ENCODE measurements at regions not wholly inside any gene's neighbourhood (a gene's known extent, or its start where the extent isn't known, plus 50 kb on each side); places are given as distances from the start of the nearest gene placed in this dataset.

- WGBS, 2 donors (ENCODE audit: low coverage in 1 of 2) = 89 to 92% methylated on average over 2 of the region's 2 CpGs
- TF ChIP-seq CTCF (IDR thresholded peaks at IDR 0.05) (no peak), POLR2A (IDR thresholded peaks at IDR 0.05) (no peak), EP300 (IDR thresholded peaks at IDR 0.05; ENCODE audit: low read depth) (no peak), POLR2AphosphoS5 (IDR thresholded peaks at IDR 0.05) (no peak)
These were observed 2309.8 kb upstream of the WWC1 start for GRCh38 chr5:165981671-165982070.

GRCh38 chr5:165996201-165996875 lies 2295.1 kb upstream of the WWC1 start:
- no peak for TF ChIP-seq POLR2AphosphoS5 (IDR thresholded peaks at IDR 0.05)
- H3K27ac ChIP-seq = no peak overlapping the region
- intact Hi-C loops (cut with DNase I; ENCODE audit: low total_unique reads) = no loop called here
- no peaks in the 10 kb centered on the region for H3K9me3 ChIP-seq
- H3K4me3 ChIP-seq = no peak overlapping the region
- H3K4me1 ChIP-seq = no peaks in the 10 kb centered on the region
- WGBS, 2 donors (ENCODE audit: low coverage in 1 of 2) = 56 to 77% methylated on average over 3 to 13 of the region's 13 CpGs
- no peaks in the 10 kb centered on the region for H3K36me3 ChIP-seq
- DNase-seq = no peak
- in situ Hi-C loops (cut with MboI; ENCODE audit: low pct_ligation_motif_present in 1 of 4, low pct_unique_long_range_greater_than_20kb in 1 of 4, low sequenced_read_pairs in 3 of 4) = no loop called here
- no peaks in the 10 kb centered on the region for H3K27me3 ChIP-seq

More at GRCh38 chr5:165981671-165982070, 2309.8 kb upstream of the WWC1 start:
- Histone ChIP-seq H3K9me3 (no peaks in the 10 kb centered on the region), H3K4me1 (no peaks in the 10 kb centered on the region), H3K4me3 (no peak overlapping the region), H3K36me3 (no peaks in the 10 kb centered on the region), H3K27me3 (no peaks in the 10 kb centered on the region), H3K27ac (no peak overlapping the region)
- DNase-seq = no peak
- in situ Hi-C loops (cut with MboI; ENCODE audit: low pct_ligation_motif_present in 1 of 4, low pct_unique_long_range_greater_than_20kb in 1 of 4, low sequenced_read_pairs in 3 of 4) = no loop called here
- intact Hi-C loops (cut with DNase I; ENCODE audit: low total_unique reads) = no loop called here

- in situ Hi-C loops (cut with MboI; ENCODE audit: low pct_ligation_motif_present in 1 of 4, low pct_unique_long_range_greater_than_20kb in 1 of 4, low sequenced_read_pairs in 3 of 4) (no loop called here), intact Hi-C loops (cut with DNase I; ENCODE audit: low total_unique reads) (no loop called here)
- Histone ChIP-seq H3K4me3 (no peak overlapping the region), H3K27me3 (no peaks in the 10 kb centered on the region), H3K9me3 (no peaks in the 10 kb centered on the region), H3K27ac (no peak overlapping the region), H3K4me1 (peaks cover 0 to 6% (median 0%) of the 10 kb centered on the region in 4 donors), H3K36me3 (no peaks in the 10 kb centered on the region)
- WGBS, 2 donors (ENCODE audit: low coverage in 1 of 2) = 69 to 75% methylated on average over 5 of the region's 5 CpGs
- no peak for DNase-seq
- TF ChIP-seq EP300 (IDR thresholded peaks at IDR 0.05; ENCODE audit: low read depth) (no peak), POLR2AphosphoS5 (IDR thresholded peaks at IDR 0.05) (no peak), POLR2A (IDR thresholded peaks at IDR 0.05) (no peak), CTCF (IDR thresholded peaks at IDR 0.05) (no peak)
These were observed 2291.6 kb upstream of the WWC1 start for GRCh38 chr5:165999693-166000320.

- Histone ChIP-seq H3K27me3 (no peaks in the 10 kb centered on the region), H3K4me3 (no peak overlapping the region), H3K9me3 (no peaks in the 10 kb centered on the region), H3K27ac (no peak overlapping the region), H3K4me1 (peaks cover 0 to 6% (median 0%) of the 10 kb centered on the region in 4 donors), H3K36me3 (no peaks in the 10 kb centered on the region)
- TF ChIP-seq POLR2AphosphoS5 (IDR thresholded peaks at IDR 0.05) = no peak
- no peak for TF ChIP-seq CTCF (IDR thresholded peaks at IDR 0.05)
- no peak for TF ChIP-seq POLR2A (IDR thresholded peaks at IDR 0.05)
- TF ChIP-seq EP300 (IDR thresholded peaks at IDR 0.05; ENCODE audit: low read depth) = no peak
- in situ Hi-C loops (cut with MboI; ENCODE audit: low pct_ligation_motif_present in 1 of 4, low pct_unique_long_range_greater_than_20kb in 1 of 4, low sequenced_read_pairs in 3 of 4) = no loop called here
- no peak for DNase-seq
- WGBS, 2 donors (ENCODE audit: low coverage in 1 of 2) = 33 to 37% methylated on average over 2 of the region's 2 CpGs
- intact Hi-C loops (cut with DNase I; ENCODE audit: low total_unique reads) = no loop called here
These were observed 2287.4 kb upstream of the WWC1 start for GRCh38 chr5:166004006-166004405.

Measured in transverse colon (tissue), 4 donors.